HepG2 (cell line): ENCODE measurements at regions not wholly inside any gene's neighbourhood (a gene's known extent, or its start where the extent isn't known, plus 50 kb on each side); places are given as distances from the start of the nearest gene placed in this dataset.

Experiments
- POLR2A ChIP-seq, 2 experiments: IDR thresholded peaks; 2 replicates each; pipeline ENCODE4 v1.6.1; 2011; ENCODE audit warnings: low read depth in 2 of 2, low read length in 2 of 2, mild to moderate bottlenecking in 1 of 2, moderate library complexity in 1 of 2; ENCODE audit not compliant: insufficient read depth in 1 of 2
- RFX1 ChIP-seq: fragments of 450-650 bp; IDR thresholded peaks from 2 replicates; pipeline ENCODE4 v1.6.1; 2017
- RFX5 ChIP-seq: IDR thresholded peaks from 2 replicates; pipeline ENCODE4 v1.6.1; 2011; ENCODE audit warnings: low read depth, low read length, improper control_type of control experiment
- TAF1 ChIP-seq: sonication (generic); formaldehyde crosslinking; IDR thresholded peaks from 2 replicates; pipeline ENCODE4 v1.4.0; 2020; ENCODE audit warnings: missing genetic modification reagents
- TAF15 ChIP-seq: fragments of 200-400 bp; formaldehyde crosslinking; IDR thresholded peaks from one replicate; pipeline ENCODE4 v1.6.1; 2018; ENCODE audit warnings: mild to moderate bottlenecking, low read depth, low read length; ENCODE audit not compliant: poor library complexity, severe bottlenecking
- ZBTB7A ChIP-seq: sonication (generic); formaldehyde crosslinking; IDR thresholded peaks from 2 replicates; pipeline ENCODE4 v1.8.0; 2022; ENCODE audit warnings: mild to moderate bottlenecking, missing genetic modification reagents
- TF ChIP-seq, protein P1 (sequence below): sonication (generic); formaldehyde crosslinking; IDR thresholded peaks from 2 replicates; pipeline ENCODE4 v1.5.0; 2020; ENCODE audit warnings: missing genetic modification reagents
- TF ChIP-seq, protein P2 (sequence below): sonication (generic); formaldehyde crosslinking; IDR thresholded peaks from 2 replicates; pipeline ENCODE4 v1.4.0; 2020; ENCODE audit warnings: missing genetic modification reagents

DNA sequence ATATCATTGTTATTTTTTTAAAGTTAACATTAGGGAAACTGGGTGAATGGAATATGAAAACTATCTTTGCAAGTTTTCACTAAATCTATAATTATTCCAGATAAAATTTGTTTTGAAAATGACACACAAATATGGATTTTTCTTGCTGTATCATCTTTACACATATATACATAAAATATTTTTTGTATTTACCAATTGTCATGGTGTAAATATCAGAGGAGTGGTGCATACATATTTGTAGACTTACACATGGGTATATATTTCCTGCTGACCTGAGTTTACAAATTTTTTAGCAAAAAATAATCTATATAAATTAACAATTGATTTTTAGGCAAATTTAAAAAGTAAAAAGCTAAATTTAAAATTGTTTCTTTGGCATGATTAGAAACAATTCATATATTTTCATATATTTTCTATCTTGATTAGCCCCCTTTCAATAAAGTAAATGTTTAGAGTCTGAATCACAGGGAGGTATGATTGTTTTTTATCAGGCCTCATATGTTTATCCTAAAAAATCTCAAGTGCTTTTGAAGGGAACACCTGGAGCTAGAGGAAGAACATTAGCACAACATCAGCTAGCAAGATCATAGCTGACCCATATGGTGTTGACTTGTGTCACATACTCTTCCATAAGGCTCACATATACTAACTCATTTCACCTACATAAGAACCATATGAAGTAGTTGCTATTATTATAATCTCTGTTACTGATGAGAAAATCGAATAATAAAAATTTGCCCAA lies 671.8 kb upstream of the GJE1 start:
- TF ChIP-seq TAF1 (CRISPR knock-in tag), result no peak
- TF ChIP-seq, protein P1, sequence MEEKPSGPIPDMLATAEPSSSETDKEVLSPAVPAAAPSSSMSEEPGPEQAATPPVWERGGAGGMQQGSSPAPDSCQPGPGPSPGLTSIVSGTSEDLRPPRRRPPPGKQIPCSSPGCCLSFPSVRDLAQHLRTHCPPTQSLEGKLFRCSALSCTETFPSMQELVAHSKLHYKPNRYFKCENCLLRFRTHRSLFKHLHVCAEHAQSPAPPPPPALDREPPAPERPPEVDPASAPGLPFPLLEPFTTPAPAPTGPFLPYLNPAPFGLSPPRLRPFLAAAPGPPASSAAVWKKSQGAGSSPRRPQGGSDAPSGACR (CRISPR knock-in tag), result no peak
- TF ChIP-seq POLR2A (IDR thresholded peaks at IDR 0.05; ENCODE audit: insufficient read depth in 1 of 2, low read depth in 2 of 2, low read length in 2 of 2), result no peak
- no peak for TF ChIP-seq ZBTB7A (CRISPR knock-in tag)
- TF ChIP-seq TAF15, result no peak
- TF ChIP-seq RFX1, result no peak
- TF ChIP-seq, protein P2, sequence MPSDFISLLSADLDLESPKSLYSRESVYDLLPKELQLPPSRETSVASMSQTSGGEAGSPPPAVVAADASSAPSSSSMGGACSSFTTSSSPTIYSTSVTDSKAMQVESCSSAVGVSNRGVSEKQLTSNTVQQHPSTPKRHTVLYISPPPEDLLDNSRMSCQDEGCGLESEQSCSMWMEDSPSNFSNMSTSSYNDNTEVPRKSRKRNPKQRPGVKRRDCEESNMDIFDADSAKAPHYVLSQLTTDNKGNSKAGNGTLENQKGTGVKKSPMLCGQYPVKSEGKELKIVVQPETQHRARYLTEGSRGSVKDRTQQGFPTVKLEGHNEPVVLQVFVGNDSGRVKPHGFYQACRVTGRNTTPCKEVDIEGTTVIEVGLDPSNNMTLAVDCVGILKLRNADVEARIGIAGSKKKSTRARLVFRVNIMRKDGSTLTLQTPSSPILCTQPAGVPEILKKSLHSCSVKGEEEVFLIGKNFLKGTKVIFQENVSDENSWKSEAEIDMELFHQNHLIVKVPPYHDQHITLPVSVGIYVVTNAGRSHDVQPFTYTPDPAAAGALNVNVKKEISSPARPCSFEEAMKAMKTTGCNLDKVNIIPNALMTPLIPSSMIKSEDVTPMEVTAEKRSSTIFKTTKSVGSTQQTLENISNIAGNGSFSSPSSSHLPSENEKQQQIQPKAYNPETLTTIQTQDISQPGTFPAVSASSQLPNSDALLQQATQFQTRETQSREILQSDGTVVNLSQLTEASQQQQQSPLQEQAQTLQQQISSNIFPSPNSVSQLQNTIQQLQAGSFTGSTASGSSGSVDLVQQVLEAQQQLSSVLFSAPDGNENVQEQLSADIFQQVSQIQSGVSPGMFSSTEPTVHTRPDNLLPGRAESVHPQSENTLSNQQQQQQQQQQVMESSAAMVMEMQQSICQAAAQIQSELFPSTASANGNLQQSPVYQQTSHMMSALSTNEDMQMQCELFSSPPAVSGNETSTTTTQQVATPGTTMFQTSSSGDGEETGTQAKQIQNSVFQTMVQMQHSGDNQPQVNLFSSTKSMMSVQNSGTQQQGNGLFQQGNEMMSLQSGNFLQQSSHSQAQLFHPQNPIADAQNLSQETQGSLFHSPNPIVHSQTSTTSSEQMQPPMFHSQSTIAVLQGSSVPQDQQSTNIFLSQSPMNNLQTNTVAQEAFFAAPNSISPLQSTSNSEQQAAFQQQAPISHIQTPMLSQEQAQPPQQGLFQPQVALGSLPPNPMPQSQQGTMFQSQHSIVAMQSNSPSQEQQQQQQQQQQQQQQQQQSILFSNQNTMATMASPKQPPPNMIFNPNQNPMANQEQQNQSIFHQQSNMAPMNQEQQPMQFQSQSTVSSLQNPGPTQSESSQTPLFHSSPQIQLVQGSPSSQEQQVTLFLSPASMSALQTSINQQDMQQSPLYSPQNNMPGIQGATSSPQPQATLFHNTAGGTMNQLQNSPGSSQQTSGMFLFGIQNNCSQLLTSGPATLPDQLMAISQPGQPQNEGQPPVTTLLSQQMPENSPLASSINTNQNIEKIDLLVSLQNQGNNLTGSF (CRISPR knock-in tag), result no peak
- TF ChIP-seq RFX5, result no peak
